22Rv1 (cell line): ENCODE measurements at regions not wholly inside any gene's neighbourhood (a gene's known extent, or its start where the extent isn't known, plus 50 kb on each side); places are given as distances from the start of the nearest gene placed in this dataset.

ENCODE experiments used
- CTCF ChIP-seq: fragments of 450-650 bp; IDR thresholded peaks from 2 replicates; pipeline ENCODE4 v1.5.1; 2017; ENCODE audit warnings: mild to moderate bottlenecking
- ZFX ChIP-seq: fragments of 450-650 bp; IDR thresholded peaks from 2 replicates; pipeline ENCODE4 v1.6.1; 2017; ENCODE audit warnings: antibody characterized with exemption, borderline replicate concordance

DNA sequence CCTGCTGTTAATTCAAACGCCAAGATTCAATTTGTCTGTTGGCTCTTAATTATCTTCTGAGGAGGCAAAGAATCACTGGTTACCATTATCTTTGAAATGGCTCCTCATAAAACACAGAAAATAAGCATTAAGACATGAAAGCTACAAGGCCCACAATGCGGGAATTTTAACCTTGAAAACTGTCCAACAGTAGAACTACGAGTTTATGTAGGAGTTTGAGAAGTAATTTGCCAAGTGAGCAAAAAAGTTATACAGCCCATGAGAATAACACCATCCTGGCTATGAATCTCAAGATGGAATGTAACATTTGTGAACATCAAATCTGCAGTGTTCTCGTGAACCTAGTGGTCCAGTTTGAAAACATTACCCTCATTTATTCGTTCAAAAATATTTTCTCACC is 172.5 kb downstream of the ALDH1A2 start:
- TF ChIP-seq CTCF = no peak
- TF ChIP-seq ZFX = no peak
